GM21447 (cell line): ENCODE measurements at regions not wholly inside any gene's neighbourhood (a gene's known extent, or its start where the extent isn't known, plus 50 kb on each side); places are given as distances from the start of the nearest gene placed in this dataset.

ENCODE experiments used
- ATAC-seq: cut with Tn5 transposase; IDR thresholded peaks from one replicate; pipeline ENCODE4 v1.9.1; 2021; ENCODE audit not compliant: unreplicated experiment

DNA sequence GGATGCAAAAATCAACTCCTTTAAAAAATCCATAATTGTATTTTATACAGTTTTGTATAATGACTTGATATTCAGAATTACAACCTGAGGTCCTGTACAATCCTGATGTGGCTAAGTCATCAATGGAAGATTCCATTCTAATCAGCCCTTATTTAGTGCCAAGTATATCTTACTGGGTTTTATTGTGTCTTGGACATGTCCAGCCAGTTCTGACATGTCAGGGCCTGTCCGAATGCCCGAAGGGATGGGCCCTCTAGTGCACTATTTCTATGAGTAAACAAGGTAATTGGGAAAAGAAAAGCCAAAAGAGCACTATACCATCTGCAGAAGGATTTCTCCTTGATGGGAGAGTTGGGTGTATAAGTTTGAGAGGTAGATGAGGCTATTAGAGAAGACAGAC is 412.9 kb downstream of the METTL15 start:
- no peak for ATAC-seq

DNA sequence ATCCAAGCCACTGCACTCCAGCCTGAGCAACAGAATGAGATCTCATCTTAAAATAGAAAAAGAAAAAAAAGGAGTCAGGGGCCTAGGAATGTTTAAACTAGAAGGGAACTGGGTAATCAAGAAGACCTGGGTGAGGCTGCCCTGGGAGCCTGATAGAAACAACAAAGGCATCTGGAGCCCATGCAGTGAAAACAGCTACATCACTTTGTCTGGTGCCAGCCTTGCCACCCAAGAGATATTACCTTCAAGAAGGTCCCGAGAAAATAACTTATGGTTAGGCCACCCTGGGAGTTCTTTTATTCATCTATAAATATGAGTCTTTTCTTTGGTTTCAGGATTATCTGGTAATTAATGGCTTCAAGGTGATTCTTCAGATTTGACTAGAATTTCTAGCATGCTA is 412.1 kb downstream of the METTL15 start:
- no peak for ATAC-seq

DNA sequence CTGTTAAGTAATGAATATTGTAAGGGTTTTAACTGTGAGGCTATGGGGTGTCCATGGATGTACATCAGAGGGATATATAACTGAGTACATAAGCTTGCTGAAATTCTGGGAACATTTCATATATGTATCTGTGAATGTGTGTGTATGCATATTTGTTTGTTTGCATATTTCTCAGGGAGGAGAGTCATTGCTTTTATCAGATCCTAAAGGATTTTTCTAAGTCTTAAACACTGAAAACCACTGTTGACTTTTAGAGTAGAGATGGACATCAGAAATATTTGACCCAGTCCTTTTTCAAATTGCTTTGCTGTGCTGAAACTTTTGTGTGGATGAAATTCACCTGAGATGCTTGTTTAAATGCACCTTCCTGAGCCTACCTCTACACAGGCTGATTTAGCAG is 410.6 kb downstream of the METTL15 start:
- ATAC-seq = no peak

DNA sequence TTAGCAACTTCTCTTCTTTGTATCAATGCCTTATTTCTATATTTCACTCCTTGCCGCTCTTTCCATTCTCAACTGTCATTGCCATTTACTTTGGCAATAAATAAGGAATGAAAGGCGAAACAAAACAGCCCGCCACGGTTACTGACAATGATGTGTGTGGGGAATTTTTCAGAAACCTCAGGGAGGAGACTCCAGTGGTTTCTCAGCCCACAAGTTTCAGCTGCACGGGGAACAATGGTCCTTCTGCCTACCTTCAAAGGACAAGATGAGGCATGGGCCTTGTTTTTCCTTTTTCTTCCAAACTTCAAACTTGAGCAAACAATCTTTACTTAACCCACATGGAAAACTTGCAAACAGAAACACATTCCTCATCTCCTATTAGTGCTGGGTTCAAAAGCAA is 409.4 kb downstream of the METTL15 start:
- ATAC-seq = no peak

DNA sequence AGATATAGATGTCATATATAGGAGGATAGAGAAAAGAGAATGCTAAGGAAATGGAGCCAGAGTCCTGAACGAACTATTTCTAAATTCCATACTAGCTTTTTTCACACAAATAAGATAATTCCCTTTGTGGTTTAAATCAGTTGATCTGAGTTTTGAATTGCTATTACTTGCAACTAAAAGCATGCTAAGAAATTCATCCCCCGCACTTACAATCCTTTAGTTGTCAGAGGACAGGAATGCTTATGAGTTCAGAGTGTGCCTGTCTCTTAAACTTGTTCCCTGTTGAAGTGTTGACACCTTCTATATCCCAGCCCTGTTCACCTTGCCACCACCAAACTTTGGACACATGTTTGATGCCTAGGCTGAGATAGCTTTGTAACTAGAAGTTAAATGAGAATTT is 406.2 kb downstream of the METTL15 start:
- ATAC-seq = no peak

DNA sequence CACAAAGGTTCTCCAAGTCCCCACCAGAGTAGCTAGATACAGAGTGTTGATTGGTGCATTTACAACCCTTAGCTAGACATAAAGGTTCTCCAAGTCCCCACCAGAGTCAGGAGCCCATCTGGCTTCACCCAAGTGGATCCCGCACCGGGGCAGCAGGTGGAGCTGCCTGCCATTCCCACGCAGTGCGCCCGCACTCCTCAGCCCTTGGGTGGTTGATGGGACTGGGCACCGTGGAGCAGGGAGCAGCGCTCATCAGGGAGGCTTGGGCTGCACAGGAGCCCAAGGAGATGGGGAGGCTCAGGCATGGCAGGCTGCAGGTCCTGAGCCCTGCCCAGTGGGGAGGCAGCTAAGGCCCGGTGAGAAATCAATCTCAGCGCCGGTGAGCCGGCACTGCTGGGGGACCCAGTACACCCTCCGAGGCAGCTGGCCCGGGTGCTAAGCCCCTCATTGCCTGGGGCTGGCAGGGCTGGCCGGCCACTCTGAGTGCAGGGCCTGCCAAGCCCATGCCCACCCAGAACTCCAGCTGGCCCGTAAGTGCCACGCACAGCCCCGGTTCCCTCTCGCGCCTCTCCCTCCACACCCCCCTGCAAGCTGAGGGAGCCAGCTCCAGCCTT is 404.1 kb downstream of the METTL15 start:
- ATAC-seq = no peak

DNA sequence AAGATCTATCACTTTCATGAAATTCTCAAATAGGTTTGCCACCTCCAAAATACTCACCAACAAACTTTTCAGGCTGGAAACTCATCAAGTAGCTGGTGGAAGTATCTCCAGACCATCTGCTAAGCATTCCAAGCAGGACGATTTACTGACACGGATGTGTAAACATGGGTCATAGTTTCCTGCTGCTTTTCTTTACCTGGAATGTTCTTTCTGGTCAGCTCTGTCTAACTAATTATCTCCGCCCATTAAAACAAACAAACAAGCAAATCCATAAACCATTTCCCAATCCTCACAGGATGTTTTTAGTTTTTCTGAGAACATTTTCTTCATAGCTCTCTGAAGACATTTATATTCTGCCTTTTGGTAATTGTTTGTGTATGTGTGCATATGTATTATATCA is 397.0 kb downstream of the METTL15 start:
- ATAC-seq = no peak

DNA sequence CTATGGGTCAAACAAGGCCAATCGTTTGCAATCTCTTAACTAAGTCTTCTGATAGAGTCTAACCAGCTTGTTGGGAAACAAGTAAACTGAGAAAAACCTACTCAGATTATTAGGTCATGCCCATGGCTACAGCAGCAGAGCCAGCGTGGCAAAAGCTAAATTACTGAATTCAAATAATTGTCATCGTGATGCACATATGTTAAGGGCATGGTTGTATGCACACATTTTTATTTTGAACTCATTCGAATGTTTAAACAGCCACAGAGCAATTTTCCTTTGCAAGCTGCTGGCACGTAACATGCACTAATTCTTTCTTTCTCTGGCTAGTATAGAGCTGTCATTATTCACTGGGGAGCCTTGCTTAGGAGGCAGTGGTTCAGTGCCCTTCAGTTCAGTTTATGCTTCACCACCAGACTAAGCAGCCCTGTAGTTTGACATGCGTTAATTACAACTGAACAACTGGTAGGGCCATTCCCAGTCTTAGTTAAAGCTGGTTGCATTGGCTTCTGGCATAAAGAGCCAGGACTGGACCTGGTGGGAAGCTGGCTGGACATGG is 396.4 kb downstream of the METTL15 start:
- ATAC-seq = no peak

DNA sequence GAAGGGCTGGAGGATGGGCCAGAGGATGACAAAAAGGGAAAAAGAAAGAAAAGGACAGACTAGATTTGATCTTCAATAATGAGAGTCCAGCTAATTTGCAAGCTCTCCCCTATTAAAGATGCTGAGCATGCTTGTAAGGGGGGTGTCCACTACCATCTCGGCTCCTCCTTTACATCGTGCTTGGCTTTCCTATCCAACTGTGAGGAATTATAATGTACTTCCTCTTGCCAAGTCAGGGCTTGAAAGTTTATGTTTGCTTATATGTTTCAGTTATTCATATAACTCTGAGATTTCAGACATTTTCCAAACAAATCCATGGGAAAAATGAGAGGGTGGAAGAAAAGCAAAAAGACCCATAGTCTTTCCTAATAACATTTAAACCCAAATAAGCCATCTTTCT is 387.1 kb downstream of the METTL15 start:
- no peak for ATAC-seq

DNA sequence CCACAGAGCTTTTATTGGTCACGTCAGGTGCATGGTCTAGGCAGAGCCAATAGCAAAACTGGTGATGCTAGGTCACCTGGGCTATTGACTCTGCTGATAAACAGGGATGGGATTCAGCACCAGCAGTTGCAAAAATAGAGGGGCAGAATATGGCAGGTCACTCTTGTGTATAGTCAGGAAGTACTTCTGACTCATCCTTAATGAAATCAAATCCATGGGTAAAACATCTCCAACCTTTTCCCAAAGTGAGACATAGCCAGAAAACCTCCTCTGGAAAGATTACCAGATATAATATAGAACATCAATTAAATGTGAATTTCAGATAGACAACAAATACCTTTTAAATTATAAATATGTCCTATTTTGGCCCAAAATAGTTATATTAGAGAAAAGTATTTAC is 383.2 kb downstream of the METTL15 start:
- ATAC-seq = no peak

DNA sequence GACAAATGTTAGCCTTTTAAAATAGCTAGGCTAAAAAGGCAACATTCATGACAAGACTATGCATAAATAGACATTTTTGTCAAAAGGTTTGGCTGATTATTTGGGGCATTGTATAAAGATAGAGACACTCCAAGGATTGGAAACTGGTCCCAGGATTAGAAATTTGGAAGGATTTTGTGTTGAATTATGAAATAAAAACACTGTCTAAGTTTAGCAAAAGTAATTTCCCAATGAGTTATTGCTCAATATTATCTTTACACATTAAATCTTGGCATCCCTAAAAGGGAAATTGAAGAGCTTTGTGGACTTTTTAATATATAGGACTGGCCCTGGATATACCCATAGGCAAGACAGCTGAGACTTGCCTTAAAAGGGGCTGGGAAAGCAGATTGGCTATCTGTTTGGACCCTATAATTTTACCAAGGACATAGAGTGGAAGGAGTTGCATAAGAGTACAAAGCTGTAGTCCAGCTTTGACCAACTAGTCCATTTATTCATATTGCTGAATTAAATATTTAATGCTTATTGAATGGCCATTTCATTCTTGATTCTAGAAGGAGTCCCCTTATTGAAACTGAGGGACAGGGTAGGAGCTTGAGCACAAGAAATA is 382.7 kb downstream of the METTL15 start:
- no peak for ATAC-seq

DNA sequence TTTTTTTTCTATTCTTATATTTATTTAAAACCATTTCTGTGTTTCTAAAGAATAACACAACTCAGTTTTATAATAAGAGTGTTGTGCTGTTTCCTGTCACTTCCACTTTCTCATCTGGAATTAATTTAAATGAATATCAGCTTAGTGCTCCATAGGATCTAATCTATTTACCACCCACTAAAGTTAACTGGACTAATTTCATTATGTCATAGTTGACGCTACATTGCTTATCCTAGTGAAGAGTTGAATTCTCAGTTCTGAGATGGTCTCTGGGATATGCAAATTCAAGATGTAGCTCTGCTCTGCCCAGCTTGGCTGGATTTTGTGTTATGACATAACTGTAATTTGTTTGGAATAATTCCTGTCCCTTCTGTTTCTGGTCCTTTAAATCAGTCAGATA is 380.1 kb downstream of the METTL15 start:
- no peak for ATAC-seq

DNA sequence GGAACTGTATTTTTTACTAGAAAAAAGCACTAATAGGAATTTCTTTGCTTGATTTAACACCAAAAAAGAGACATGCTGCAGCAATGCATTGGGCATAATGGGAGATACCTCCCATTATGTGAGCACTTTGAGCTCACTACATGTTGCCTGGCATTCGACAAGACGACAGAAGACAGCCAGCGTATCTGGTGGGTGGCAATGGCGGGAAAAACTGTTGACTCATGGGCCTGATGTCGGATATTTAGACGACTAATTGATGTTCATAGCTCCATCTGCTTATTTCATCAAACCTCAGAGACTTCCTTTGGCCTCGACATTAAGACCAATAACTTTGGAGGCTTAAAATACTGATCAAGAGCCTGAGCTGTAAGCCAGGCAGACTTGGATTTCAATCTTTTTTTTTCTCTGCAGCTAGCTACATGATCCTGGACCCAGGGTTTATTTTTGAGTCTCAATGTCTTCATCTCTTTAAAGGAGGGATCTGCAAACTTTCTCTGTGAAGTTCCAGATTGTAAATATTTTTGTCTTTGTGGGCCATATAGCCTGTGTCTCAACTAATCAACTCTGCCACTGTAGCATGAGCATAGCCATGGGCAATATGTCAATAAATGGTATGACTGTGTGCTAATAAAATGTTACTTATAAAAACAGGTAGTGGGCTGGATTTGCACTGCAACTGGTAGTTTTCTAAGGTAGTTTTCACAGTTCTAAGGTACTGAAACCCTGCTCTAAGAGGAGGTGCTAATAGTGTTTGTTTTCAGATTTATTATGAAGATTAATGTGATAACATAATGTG is 375.1 kb downstream of the METTL15 start:
- ATAC-seq = no peak

DNA sequence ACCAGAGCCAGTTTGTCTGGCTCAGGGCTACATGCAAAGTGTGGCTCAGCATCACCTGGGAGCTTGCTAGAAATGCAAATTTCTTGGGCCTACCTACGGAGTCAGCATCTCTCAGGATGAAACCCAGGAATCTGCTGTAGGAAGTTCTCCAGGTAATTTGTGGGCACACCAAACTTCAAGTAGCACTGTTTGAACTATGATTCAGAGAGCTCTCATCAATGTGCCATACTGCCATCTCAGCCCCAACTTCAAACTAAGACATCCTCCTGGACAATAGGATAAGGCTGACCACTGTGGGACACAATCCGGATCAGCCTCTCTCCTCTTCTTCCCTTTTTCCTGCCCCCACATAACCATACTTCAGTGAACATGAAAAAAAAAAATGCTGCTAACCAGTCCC is 374.5 kb downstream of the METTL15 start:
- no peak for ATAC-seq

DNA sequence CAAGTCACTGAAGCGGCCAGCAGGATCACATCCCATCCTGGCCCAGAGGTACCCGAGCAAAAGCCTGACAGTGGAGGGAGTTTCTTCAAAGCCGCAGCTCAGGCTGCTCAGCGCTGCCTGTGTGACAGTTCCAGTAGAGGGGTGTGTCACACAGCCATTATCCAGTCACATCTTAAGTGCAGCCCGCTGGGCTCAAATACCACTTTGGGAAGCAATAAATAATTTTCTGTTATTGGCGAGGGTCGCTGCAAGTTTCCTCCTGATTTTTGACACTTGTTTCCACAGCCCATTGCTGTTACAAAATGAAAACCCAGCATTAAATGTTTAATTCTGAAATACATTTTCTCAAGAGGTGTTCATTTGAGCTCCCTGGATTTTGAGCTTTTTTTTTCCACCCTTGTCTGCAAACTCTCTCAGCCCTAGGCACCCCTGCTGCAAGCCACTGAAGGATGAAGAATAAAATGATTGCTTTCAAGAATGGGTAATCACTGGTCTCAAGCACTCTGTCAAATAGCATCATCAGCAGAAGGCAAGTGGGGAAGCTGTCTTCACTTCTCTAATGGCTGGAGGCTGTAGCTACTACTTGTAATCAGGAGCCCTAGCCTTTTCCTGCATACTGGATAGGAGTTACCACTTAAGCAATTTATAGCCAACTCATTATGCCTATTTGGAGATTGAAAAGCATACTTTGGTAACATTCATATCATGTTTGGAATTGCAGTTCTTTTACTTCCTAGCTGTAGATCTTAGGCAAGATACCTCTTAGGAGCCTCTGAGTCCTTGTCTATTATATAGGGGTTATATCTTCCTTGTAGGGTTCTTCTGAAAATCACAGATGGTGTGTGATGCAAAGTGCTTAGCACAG is 373.7 kb downstream of the METTL15 start:
- no peak for ATAC-seq

DNA sequence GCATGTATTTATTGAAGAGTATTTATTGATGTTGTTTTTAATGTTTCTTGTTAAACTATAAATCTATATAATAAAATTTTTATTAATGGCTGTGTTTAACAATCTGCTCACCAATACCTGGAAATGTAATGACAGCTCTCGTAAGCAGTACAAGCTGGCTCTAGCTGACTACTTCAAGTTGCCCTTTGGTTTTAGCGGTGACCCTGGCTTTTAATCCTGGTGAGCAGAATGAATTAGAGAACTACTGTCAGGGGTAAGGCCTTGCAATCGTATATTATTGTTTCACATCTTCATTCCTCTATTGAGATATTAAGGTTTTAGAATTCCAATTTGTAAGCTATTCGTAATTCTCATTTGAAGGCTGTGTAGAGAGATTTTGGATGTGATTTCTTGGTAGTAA is 372.2 kb downstream of the METTL15 start:
- ATAC-seq = no peak

DNA sequence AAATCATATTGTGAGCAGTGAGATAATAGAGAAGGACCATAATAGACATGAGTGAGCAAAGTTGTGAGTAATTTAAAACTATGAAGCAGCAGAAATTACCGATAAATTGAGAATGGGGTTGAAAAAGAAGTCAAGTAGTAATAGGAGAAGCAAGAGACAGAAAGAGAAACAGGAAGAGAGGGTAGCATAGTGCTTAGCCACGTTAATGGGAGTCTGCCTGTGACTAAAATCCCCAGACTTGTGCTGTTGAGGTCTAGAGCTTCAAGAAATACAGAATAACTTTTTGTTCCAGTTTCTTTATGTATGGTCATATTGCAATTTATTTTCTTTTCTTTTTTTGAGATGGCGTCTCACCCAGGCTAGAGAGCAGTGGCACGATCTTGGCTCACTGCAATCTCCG is 368.7 kb downstream of the METTL15 start:
- ATAC-seq = no peak

DNA sequence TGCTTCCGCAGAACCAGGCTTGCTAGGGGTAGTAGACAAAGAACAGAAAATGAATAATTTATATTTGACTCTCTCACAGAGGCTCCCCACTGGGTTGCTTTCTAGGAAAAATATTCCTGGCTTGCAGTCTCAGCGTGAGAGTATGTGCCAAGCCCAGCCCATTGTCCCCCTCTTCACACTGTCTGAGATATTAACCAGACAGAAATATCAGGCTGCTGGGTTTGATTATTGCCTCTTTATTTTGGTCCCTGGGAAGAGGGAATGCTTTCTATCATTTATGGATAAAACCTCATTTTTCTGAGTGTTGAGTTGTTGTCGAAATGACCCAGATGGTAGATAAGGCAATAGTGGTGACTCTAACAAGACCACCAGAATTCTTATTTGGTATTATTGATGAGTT is 367.9 kb downstream of the METTL15 start:
- ATAC-seq = no peak

DNA sequence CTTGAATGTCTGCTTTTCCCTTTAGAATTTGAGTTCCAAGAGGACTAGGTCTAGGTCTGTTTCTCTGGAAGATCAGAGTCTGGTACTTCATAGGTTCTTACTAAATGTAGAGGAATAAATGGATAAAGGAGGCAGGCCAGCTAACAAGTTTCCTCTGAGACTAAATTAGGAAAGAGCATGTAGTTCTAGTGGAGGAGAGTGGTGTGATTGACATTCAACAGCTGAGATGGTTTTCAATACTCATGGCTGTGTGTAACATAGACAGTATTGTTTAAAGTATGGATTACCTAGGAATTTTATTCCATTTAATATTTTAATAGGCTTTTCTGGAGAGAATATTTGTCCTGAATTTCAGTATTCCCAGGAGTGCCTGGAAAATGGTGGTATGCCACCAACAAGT is 364.7 kb downstream of the METTL15 start:
- ATAC-seq = no peak

DNA sequence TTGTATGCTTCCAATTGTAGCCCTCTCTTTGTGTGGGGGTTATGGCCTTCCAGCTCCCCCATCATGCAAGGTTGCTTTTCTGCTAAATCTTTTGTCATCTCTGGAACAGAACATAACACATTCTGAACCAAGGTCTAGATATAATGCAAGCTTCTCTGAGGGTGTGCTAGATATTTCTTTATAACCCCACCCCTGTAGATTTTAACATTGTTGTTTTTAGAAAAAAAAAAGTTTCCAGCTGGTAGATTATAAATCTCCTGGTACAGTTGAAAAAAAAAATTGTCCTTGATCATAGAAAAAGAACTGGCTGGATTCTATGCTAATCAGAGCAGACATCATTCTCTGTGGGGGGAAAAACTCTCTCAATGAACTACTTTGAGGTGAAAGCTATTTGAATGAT is 363.3 kb downstream of the METTL15 start:
- ATAC-seq = no peak

DNA sequence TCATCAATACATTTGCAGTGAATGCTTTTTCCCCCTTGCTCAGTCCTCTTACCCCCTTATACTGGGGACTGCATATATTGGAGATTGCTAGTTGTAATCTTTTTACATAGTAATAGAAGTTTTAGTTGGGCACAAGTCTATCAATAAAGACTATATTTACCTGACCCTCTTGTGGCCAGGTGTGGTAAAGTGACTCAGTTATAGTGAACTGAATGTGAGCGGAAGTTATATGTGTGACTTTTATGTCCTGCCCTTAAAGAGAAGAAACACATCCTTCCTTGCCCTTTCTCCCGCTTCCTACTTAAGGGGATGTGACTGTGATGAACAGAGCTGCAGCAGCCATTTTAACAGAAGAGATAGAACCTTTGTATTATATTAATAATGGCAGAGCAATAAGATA is 362.0 kb downstream of the METTL15 start:
- no peak for ATAC-seq
